ENCODE measurements at regions not wholly inside any gene's neighbourhood (a gene's known extent, or its start where the extent isn't known, plus 50 kb on each side); places are given as distances from the start of the nearest gene placed in this dataset.

DNA sequence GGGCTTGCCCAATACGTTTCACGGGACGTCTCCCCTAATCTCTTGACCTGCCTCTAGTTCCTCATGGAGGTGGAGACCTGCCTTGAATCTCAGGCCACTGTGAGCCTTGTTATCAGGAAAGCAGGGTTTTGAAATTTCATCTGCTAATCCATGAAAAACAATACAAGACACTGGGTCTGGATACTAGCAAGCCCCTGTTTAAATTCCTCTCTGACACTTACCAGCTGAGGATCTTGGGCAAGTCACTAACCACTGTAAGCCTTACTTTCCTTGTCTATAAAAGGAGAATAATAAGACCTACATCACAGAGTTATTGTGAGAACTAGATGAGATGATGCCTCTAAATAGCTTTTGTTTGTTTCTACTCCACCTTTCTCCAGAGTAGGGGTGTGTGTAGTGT, 303.6 kb downstream of the FGFR2 start:
- TF ChIP-seq, protein P1, sequence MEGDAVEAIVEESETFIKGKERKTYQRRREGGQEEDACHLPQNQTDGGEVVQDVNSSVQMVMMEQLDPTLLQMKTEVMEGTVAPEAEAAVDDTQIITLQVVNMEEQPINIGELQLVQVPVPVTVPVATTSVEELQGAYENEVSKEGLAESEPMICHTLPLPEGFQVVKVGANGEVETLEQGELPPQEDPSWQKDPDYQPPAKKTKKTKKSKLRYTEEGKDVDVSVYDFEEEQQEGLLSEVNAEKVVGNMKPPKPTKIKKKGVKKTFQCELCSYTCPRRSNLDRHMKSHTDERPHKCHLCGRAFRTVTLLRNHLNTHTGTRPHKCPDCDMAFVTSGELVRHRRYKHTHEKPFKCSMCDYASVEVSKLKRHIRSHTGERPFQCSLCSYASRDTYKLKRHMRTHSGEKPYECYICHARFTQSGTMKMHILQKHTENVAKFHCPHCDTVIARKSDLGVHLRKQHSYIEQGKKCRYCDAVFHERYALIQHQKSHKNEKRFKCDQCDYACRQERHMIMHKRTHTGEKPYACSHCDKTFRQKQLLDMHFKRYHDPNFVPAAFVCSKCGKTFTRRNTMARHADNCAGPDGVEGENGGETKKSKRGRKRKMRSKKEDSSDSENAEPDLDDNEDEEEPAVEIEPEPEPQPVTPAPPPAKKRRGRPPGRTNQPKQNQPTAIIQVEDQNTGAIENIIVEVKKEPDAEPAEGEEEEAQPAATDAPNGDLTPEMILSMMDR (IDR thresholded peaks at IDR 0.05; ENCODE audit: insufficient read depth, low read depth, low read length): no peak
- TF ChIP-seq EZH2 (IDR thresholded peaks at IDR 0.05; ENCODE audit: insufficient read depth, low read length): no peak

Measured in astrocyte (in vitro differentiated cells and primary cell).